Erythroblast (primary cell): ENCODE measurements at regions not wholly inside any gene's neighbourhood (a gene's known extent, or its start where the extent isn't known, plus 50 kb on each side); places are given as distances from the start of the nearest gene placed in this dataset.

Experiments
- GATA1 ChIP-seq: IDR thresholded peaks from 2 replicates; pipeline ENCODE4 v1.6.1; 2011; ENCODE audit warnings: low read depth, mild to moderate bottlenecking, control low read depth, low read length, moderate library complexity
- POLR2A ChIP-seq: IDR thresholded peaks from 2 replicates; pipeline ENCODE4 v1.6.1; 2011; ENCODE audit warnings: mild to moderate bottlenecking, low read length

GRCh38 chr13:99103536-99103935, 97.1 kb upstream of the UBAC2 start:
- TF ChIP-seq POLR2A (no peak), GATA1 (no peak)
